ENCODE measurements at regions not wholly inside any gene's neighbourhood (a gene's known extent, or its start where the extent isn't known, plus 50 kb on each side); places are given as distances from the start of the nearest gene placed in this dataset.

DNA sequence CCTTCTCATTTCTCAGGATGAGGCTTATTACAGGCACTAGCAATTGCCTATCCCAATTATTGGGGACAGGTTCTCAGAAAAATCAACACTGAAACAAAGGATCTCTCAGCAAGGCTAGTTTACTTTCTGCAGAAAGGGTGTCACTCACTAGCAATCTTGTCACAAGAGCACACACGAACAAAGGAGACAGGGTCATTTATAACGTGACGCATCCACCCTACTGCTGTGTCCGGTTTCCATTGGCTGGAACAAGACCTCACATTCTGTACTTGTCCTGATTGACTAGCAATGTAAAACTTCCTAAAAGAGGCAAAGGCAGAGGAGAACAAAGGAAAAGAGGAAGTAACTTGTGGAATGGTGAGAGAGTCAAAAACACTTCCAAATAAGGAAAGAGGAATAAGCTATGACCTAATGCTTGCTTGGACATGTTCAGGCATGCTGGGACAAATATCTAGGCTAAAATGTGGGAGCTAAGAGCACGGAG lies 160.2 kb upstream of the STXBP5 start:
- no peak for DNase-seq

DNA sequence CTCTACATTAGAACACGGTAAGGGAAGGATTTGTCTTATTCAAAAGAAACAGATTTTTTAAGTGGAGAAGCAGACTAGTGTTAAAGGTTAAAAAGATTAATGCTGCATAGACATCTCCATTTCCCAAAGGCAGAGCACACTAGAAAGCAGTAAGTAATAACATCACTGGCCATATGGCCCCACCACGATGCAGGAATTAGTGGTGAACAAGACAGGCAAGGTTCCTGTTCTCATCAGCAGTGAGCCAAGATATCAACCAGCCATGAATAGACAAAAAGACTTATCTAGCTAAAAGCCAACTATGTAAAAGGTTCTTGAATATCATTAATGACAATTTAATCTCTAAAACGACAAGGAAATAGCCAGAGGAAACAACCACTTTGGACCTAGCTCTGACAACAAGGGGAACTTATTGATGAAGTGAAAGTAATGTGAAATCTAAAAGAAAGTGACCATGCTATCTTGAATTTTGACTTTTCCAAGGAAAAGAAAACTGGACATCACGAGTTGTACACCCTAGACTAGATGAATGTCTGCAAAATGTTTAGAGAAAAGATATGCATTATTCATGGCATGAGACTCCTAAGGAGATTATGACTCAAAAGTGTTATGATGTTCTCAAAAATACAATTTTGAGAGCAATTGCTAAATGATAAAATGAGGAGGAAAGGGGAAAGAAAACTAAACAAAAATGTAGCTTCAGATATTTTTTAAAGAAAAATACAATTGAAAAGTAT lies 157.9 kb upstream of the STXBP5 start:
- DNase-seq: no peak

DNA sequence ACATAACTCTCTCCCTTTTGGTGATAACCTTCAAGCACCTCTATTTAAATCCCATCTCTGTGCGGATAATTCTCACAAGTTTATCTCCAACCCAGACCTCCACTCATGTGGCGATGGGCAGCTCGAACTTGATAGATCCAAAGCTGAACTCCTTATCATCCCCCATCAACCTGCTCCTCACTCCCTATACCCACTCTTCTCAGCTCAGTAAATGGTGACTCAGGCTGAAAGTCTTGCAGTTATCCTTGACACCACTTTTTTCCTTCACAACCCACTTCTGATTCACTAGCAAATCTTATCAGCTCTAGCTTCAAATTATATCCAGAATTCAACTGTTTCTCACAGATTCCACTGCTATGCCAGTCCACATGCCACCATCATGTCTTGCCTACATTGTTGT lies 155.3 kb upstream of the STXBP5 start:
- no peak for DNase-seq

DNA sequence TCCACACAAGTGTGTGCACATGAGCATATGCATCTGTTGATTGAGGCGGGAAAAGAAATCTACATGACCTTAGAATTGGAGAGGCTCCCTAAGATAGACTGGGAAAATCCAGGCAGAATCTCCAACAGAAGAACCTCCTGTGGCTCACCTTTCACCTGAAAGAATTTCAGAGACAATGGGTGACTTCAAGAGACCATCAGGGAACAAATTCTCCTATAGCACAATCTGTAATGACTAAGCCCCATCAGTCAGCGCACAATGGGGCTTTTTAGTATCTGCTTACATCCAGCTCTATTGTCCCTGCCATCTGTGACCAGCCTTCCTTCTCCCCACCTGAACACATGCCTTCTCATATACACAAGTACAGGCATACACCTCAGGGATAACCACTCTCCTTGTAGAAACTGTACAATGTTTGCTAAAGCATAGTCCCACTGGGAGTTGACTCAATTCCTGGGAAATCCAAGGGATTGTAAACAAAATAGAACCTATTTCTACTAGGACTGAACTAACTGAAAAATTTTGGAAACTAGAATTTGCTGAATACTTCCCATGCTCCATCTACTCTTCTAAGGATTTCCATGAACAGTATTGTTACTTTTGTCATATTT lies 150.8 kb upstream of the STXBP5 start:
- no peak for DNase-seq

DNA sequence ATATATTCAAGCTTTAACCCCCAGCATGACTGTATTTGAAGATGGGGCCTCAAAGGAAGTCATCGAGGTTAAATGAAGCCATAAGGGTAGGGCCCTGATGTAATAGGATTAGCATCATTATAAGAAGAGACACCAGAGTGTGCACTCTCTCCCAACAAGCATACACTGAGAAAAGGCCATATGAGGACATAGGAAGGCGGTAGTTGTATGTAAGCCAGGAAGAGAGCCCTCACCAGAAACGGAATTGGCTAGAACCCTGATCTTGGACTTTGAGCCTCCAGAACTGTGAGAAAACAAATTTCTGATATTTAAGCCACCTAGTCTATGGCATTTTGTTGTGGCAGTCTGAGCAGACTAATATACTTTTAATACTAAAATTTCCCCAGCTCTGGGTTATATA lies 150.1 kb upstream of the STXBP5 start:
- no peak for DNase-seq

DNA sequence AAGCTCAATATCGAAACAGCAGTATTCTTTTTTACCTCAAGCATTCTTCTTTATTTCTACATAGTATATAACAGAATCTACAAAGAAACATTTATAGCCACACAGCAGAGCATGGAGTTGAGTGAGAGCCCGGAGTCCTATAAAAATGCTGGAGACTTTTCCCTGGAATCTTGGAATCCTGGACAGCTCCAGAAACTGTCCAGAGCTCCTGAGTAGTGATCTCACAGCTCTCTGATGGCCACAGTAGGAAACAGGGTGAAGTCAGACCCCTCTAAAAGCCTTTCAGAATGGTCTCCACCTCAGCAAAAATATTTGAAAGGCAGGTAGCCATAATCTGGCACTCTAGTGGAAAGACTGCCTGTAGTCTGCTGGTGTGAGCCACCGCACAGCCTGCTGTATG lies 149.3 kb upstream of the STXBP5 start:
- DNase-seq: no peak

DNA sequence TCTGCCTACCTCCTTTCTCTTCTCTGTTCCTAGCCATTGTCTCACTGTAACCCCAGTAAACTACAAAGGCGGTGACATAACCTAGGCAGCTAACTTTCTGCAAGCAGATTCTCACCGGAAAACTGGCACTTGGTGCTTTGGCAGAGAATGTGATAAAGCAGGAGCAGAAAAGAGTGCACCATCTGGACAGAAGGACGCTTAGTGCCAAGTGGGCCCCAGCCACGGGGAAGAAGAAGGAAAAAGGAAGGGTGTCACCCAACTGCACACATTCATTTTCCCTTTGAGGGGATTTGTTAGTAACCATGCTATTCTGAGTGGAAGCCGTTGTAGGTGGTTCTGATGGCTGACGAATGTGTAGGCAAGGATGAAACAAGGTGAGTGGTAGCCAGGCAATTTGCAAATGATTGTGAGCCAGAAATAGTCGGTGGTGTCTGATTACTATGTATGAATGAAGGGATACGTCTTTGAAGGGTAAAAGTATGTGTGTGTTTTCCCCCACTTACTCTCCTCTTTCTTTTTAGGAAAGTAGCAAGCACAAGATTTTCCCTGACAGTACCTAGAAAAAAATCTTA lies 148.3 kb upstream of the STXBP5 start:
- no peak for DNase-seq

DNA sequence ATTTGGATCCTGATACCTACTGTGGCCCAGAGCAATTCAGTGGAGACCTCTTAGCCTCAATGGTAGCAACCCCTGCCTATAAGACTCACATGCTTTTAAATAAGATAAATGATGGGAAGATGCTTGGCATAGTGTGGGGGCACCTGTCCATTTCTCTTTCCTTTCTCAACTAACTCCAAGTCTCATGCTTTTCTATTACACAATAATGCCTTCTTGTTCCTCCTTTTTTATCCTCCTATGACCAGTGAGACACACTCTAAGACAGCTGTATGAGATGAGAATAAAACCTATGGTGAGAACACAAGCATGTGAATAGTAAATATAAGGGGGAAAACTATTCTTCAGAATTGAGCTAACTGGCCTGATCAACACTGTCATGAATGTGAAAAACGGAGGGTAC lies 147.0 kb upstream of the STXBP5 start:
- no peak for DNase-seq

DNA sequence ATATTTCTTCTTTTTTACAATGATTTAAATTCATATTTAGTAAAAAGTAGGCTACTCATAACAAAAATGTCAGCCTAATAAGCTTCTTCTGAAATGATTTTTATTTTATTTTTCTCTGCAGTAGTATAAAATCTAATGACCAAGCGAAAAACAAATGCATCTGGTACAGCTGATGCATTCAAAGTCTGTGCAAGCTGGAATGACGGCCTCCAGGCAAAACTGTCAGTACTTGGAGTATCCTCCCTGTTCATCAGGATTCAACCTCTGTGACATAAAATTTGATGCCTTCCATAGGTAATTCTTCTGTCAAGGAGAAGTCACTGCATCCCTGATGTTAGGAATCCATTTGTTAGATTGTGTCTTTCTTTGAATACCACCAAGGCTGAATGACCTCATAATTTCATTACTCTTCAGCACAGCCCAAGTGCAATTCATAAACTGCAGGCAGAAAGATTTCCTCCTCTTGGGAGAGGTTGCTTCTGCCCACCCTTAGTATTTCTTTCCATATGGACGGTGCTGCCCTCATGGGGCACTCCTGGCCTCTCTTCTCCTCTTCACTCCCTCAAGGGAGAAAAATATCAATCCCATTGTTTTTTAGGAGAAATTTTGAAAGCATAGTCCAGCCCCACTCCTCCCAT lies 146.4 kb upstream of the STXBP5 start:
- no peak for DNase-seq

DNA sequence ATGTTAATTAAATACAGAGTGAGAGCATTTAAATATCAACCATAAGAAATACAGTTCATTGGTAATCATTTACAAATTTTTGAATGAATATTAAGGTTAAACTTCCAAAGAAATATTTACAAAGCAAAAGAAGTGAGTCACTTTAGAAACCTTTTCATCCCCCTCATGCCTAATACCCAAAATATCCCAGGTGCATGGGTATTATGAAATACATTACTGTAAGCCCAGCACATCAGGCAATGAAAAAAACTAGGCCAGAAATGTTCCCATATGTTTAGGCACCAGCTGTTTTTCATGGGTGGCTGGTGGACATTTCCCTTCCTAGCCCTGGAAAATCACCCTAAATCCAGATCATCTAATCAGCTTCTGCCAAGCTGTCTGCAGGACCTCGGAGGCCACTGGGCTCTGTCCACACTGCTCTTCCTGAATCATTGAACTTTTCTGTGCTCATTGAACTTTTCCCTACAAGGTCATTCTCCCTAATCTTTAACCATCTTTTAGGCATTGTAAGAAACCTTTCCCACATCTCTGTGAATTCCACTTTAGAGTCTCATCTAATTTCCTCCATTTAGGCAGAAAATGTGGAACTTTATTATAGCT lies 145.3 kb upstream of the STXBP5 start:
- DNase-seq: no peak

DNA sequence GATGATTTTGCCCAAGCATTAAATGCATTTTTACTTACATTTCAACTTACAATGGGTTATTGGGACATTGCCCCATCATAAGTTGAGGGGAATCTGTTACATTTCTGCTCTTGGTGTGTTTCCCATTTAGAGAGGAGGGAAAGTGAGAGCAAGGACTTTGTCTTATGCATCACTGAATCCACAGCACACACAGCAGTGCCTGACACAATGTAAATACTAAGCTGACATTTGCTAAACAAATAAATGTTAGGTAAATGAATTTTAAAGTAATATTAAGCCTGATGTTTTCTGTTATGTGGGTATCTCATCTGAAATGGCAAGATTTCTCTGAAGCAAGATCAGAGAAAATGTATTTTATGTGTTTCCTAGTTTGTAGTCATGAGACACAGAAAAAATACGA lies 143.6 kb upstream of the STXBP5 start:
- no peak for DNase-seq

DNA sequence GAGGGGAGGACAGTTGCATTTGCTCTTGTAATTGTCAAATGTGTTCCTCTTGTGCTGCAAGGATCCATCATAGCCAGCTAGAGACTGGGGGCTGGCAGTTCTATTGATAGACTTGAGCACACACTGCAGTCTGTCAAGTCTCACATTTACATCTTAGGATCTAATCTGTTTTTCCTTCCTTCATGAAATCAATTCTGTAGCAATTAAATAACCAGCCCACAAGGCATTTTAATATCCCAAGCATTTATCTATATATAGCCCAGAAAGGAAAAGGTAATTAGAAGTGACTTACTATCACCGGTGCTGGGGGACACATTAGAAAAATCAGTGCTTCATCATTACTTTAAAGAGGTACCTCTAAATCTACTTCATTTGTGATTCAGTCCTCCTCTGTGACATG lies 143.0 kb upstream of the STXBP5 start:
- no peak for DNase-seq

DNA sequence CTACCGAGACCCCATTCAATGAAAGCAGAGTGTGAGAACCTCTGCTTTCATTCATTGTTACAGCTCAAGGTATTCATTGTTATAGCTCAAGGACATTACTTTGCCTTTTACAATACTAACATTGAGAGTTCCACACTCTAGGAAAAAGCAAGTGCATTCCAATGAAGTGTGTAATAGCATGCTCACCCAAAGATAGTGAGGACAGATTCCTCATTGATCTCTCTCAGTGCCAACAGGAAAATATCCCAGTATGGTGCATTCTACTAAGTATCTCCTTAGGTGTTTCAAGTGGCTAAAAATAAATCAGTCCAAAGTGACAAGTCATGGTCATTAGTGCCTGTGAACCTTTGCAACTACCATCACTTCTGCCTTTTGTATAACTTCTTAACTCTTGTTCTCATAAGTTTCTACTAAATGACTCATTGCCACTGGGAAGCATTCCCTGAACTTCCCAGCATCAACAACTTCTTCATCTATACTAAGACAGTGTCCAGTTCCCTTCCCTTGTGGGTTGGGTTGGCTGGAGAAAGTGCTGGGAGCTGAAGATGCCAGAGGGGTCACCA lies 140.7 kb upstream of the STXBP5 start:
- no peak for DNase-seq

DNA sequence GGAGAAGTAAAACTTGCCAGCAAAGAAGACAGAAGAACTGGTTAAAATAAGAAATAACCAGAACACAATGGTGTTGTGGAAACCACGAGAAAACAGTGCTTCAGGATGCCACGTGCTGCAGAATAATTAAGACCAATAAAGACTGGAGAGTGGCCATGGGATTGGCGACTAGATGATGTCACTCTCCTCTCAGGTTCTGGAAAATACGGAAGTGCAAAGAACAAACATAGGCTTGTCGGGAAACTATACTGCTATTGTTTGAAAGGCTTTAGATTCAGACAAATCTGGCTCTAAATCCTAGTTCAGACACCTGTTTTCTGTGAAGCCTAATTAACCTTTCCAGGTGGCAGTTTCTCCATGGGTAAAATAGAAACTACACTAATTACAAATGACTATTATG lies 138.4 kb upstream of the STXBP5 start:
- DNase-seq: no peak

DNA sequence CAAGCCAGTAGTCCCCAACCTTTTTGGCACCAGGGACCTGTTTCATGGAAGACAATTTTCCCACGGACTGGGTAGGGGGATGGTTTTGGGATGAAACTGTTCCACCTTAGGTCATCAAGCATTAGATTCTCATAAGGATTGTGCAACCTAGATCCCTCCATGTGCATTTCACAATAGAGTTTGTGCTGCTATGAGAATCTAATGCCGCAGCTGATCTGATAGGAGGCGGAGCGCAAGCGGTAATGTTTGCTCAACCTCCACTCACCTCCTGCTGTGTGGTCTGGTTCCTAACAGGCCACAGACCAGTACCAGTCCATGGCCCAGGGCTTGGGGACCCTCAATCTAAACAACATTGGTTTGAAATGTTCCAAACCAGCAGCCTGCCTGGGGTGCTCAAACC lies 137.0 kb upstream of the STXBP5 start:
- DNase-seq: no peak

DNA sequence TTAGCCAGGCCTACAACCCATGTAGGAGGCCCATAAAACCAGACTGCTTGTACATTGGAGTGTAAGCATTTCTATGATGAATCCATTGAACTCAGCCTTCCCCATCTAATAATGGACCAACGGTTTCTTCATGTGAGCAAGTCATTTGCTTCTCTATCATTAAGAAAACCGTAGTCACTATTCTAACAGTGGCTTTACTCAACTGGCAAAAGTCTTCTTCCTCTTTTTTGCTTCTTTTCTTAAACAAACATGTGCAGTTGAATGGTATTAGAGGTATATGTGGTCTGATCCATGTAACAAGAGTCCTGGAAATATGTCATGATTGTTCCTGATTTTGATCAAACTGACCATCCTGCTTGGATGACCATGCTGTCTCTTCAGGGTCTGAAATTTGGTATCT lies 132.4 kb upstream of the STXBP5 start:
- no peak for DNase-seq

DNA sequence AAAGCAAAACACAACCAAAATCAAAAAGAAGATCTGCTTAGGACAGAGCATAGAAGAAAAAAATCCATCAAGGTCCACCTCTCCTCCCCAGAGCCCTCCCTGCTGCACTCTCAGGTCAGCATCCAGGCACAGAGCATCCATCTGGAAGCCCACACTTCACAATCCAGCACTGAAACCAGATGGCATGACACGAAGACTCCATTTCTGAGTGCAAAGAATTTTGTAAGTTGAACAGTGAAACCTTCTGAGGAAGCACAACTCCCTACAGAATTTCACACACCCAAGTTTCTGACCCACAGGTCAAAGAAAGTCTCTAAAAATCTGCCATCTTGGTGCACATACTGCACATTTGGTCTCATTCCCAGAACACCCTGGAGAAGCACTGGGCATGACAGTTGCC lies 128.8 kb upstream of the STXBP5 start:
- no peak for DNase-seq

DNA sequence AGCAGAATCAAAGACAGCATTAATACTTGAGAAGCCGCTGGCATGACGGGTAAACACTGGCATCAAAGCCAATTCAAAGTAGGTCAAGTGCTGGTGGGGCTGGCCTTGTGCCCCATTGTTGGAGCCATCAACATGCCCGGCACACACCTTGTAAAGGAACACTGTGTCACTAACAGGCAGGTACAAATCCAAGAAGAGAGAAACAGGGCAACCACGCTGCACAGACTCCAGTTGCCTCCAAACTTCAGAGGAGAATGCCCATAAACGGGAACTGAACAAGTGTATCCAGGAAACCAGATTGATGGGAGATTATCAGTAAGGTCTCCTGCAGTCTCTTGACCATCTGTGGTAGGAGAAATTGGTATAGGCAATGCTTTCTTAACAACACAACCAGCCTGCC lies 127.0 kb upstream of the STXBP5 start:
- DNase-seq: no peak

DNA sequence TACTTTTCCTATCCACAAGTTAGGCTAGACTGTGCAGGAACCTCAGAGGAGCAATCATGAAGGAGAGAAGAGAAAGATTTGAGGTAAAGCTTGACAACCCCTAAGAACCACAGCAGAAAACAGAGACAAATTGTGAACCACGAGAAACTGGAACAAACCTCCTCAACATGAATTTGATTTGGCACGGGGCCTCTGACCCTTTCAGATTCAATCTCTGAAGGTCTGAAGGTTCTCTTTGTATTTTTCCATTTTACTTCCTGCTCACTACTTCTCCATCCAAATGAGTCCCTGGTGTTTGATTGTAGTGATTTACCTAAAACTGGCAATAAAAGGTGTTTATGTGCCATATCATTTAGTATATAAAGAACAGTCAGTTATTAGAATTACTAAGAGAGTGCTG lies 126.1 kb upstream of the STXBP5 start:
- DNase-seq: no peak

DNA sequence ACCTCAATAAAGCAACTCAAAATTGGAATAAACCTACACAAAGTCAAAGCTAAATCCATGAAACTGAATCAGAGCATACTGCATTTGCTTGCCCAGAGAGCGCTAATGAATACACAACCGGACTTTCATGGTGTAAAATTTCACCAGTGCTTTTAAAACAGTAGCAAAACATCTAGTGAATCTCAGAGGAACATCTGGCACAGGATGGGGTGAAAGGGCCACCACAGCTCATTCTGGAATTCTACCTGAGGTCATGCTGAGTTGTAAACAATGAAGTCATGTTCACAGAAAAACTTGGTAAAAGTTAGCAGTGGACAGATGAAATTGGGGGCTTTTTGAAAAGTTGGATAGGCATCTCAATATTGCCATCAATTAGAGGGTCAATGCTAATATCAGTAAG lies 125.6 kb upstream of the STXBP5 start:
- DNase-seq: no peak

DNA sequence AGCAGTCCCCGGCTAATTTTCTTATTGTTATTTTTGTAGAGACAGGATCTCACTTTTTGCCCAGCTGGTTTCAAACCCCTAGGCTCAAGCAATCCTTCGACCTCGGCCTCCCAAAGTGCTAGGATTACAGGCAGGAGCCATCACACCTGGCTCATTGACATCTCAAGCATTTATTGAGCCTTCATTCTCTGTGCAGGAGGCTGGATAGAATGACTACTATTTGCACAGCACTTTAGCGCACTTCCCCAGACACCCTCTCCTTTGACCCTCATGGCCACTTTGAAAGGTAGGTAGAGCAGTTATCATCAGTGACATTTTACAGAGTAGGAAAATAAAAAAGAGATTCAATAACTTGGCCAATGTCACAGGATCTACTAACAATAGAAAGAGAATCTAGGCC lies 124.0 kb upstream of the STXBP5 start:
- DNase-seq: no peak

DNA sequence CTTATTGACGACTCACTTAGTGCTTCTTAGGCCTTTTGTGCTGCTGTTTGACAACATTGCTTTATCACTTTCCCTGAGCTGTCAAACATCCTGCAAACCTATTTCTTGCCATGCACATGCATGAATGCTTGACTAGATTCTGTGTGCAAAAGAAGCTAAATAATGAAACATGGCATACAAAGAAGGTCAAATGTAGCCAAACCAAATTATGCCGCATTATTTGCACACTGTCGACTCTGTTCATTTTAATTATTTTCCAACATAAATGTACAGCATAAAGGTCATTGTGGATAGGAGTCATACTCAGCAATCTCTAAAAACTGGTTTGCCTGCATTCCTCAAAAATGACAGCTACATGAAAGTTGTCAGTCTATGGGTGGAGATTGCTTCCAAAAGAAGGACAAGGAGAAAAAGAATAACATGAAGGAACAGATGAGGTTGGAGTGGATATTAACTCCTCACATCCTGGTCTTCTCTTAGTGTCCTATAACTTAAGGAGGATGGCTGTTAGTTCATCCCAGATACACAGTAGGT lies 123.1 kb upstream of the STXBP5 start:
- no peak for DNase-seq

DNA sequence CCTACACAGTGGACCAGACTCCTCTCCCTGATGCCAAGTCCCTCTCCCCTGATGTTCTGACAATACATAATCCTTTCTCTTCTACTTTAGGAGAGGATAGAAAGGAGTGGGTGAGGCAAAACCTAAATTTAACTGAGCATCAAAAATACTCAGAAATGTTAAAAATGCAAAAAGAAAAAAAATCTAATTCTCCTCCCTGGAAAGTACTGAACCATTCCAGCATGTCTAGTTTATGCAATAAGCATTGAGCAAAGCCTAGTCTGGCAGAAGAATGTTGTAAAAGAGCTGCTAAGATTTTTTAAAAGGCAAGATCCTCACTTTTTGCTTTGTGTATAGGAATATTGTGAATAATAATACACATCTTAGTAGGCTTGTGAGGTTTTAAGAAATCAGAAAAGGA lies 116.6 kb upstream of the STXBP5 start:
- no peak for DNase-seq
